HCT116 (cell line): ENCODE measurements at regions not wholly inside any gene's neighbourhood (a gene's known extent, or its start where the extent isn't known, plus 50 kb on each side); places are given as distances from the start of the nearest gene placed in this dataset.

Source experiments
- CEBPB ChIP-seq: IDR thresholded peaks from 2 replicates; pipeline ENCODE4 v1.6.1; 2012; ENCODE audit warnings: low read depth
- ELF1 ChIP-seq: IDR thresholded peaks from 2 replicates; pipeline ENCODE4 v1.6.1; 2012; ENCODE audit warnings: low read depth, borderline replicate concordance
- JUND ChIP-seq: IDR thresholded peaks from 2 replicates; pipeline ENCODE4 v1.6.1; 2012
- TF ChIP-seq, protein P1 (sequence below): IDR thresholded peaks from 2 replicates; pipeline ENCODE4 v1.6.1; 2012; ENCODE audit warnings: low read depth

GRCh38 chr9:38771593-38771992, 51.7 kb upstream of the FAM240B start:
- TF ChIP-seq, protein P1, sequence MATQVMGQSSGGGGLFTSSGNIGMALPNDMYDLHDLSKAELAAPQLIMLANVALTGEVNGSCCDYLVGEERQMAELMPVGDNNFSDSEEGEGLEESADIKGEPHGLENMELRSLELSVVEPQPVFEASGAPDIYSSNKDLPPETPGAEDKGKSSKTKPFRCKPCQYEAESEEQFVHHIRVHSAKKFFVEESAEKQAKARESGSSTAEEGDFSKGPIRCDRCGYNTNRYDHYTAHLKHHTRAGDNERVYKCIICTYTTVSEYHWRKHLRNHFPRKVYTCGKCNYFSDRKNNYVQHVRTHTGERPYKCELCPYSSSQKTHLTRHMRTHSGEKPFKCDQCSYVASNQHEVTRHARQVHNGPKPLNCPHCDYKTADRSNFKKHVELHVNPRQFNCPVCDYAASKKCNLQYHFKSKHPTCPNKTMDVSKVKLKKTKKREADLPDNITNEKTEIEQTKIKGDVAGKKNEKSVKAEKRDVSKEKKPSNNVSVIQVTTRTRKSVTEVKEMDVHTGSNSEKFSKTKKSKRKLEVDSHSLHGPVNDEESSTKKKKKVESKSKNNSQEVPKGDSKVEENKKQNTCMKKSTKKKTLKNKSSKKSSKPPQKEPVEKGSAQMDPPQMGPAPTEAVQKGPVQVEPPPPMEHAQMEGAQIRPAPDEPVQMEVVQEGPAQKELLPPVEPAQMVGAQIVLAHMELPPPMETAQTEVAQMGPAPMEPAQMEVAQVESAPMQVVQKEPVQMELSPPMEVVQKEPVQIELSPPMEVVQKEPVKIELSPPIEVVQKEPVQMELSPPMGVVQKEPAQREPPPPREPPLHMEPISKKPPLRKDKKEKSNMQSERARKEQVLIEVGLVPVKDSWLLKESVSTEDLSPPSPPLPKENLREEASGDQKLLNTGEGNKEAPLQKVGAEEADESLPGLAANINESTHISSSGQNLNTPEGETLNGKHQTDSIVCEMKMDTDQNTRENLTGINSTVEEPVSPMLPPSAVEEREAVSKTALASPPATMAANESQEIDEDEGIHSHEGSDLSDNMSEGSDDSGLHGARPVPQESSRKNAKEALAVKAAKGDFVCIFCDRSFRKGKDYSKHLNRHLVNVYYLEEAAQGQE = no peak
- TF ChIP-seq ELF1 (no peak), CEBPB (no peak), JUND (no peak)
